IMR-90 (cell line): ENCODE measurements at regions not wholly inside any gene's neighbourhood (a gene's known extent, or its start where the extent isn't known, plus 50 kb on each side); places are given as distances from the start of the nearest gene placed in this dataset.

Experiments used
- ATAC-seq: fragments of 200-7000 bp; cut with Tn5 transposase; 2 replicates; pipeline ENCODE4 v1.9.1; 2020; ENCODE audit warnings: low read depth, mild to moderate bottlenecking, moderate library complexity
- BruUV-seq: library from RNA; stranded (reverse); fragments of 400-500 nt; replicated peaks from 2 replicates; lab custom pipeline; 2021; lab: Mats Ljungman, UMichigan
- CTCF ChIA-PET: fragments of 300-600 bp; formaldehyde crosslinking; extraction: SDS; loops from one replicate; lab custom pipeline; 2021; ENCODE audit warnings: antibody characterized with exemption; lab: Yijun Ruan, JAX
- POLR2A ChIA-PET: fragments of 300-600 bp; sonication (Branson Sonifier 250); formaldehyde crosslinking; loops from one replicate; lab custom pipeline; 2022; ENCODE audit warnings: antibody characterized with exemption; ENCODE audit not compliant: unreplicated experiment; lab: Charles Lee
- DNase-seq: peaks from one replicate; pipeline ENCODE4 v3.0.0; 2013
- H2AFZ ChIP-seq: replicated peaks from 2 replicates; pipeline ENCODE3; 2013; ENCODE audit warnings: low read length, mild to moderate bottlenecking; ENCODE audit not compliant: poor library complexity
- H2AK5ac ChIP-seq: 2 replicates; pipeline ENCODE4 v1.6.1; 2013; ENCODE audit warnings: low read depth, low read length, inconsistent platforms
- H2AK9ac ChIP-seq: replicated peaks from 2 replicates; pipeline ENCODE3; 2013; ENCODE audit warnings: mild to moderate bottlenecking, low read depth, low read length, moderate library complexity; ENCODE audit not compliant: poor library complexity
- H2BK120ac ChIP-seq: 2 replicates; pipeline ENCODE4 v1.6.1; 2013; ENCODE audit warnings: low read depth, low read length, inconsistent platforms
- H2BK15ac ChIP-seq: 3 replicates; pipeline ENCODE4 v1.6.1; 2013; ENCODE audit warnings: low read depth, low read length, inconsistent platforms
- H2BK20ac ChIP-seq: 2 replicates; pipeline ENCODE4 v1.6.1; 2013; ENCODE audit warnings: low read depth, mild to moderate bottlenecking, inconsistent platforms, low read length, moderate library complexity
- H2BK5ac ChIP-seq: 2 replicates; pipeline ENCODE4 v1.6.1; 2013; ENCODE audit warnings: mild to moderate bottlenecking, low read depth, low read length, inconsistent platforms; ENCODE audit not compliant: poor library complexity, severe bottlenecking
- H3K14ac ChIP-seq: replicated peaks from 2 replicates; pipeline ENCODE4 v1.6.1; 2013; ENCODE audit warnings: low read depth, low read length, inconsistent platforms
- H3K18ac ChIP-seq: 2 replicates; pipeline ENCODE4 v1.6.1; 2013; ENCODE audit warnings: low read depth, low read length, control low read depth
- H3K23ac ChIP-seq: 2 replicates; pipeline ENCODE4 v1.6.1; 2013; ENCODE audit warnings: low read depth, low read length, inconsistent platforms
- H3K27ac ChIP-seq: 2 replicates; pipeline ENCODE4 v1.5.1; 2013; ENCODE audit warnings: mild to moderate bottlenecking, control low read depth, low read length; ENCODE audit not compliant: insufficient read depth
- H3K27me3 ChIP-seq: 2 replicates; pipeline ENCODE4 v1.6.1; 2013; ENCODE audit warnings: low read length; ENCODE audit not compliant: control insufficient read depth, insufficient read depth
- H3K36me3 ChIP-seq: 2 replicates; pipeline ENCODE4 v1.6.1; 2013; ENCODE audit warnings: low read length, mixed read lengths; ENCODE audit not compliant: control insufficient read depth, insufficient read depth
- H3K4ac ChIP-seq: 2 replicates; pipeline ENCODE4 v1.6.1; 2013; ENCODE audit warnings: low read depth, low read length, inconsistent platforms
- H3K4me1 ChIP-seq: 2 replicates; pipeline ENCODE4 v1.6.1; 2013; ENCODE audit warnings: low read length, mixed read lengths; ENCODE audit not compliant: control insufficient read depth, insufficient read depth
- H3K4me2 ChIP-seq: 2 replicates; pipeline ENCODE4 v1.6.1; 2013; ENCODE audit warnings: low read depth, mild to moderate bottlenecking, control low read depth, low read length, moderate library complexity
- H3K4me3 ChIP-seq: 2 replicates; pipeline ENCODE4 v1.5.1; 2013; ENCODE audit warnings: low read depth, mild to moderate bottlenecking, control low read depth, low read length, moderate library complexity; ENCODE audit not compliant: insufficient read depth
- H3K56ac ChIP-seq: 2 replicates; pipeline ENCODE4 v1.6.1; 2013; ENCODE audit warnings: low read length, inconsistent platforms; ENCODE audit not compliant: insufficient read depth; ENCODE audit errors: extremely low read depth
- H3K79me1 ChIP-seq, 2 experiments: 2 replicates each; pipeline ENCODE4 v1.6.1; 2013; ENCODE audit warnings: low read length in 2 of 2, inconsistent platforms in 1 of 2, low read depth in 1 of 2
- H3K9ac ChIP-seq: 2 replicates; pipeline ENCODE4 v1.6.1; 2013; ENCODE audit warnings: low read depth, low read length, control low read depth
- H3K9me1 ChIP-seq: 2 replicates; pipeline ENCODE4 v1.6.1; 2013; ENCODE audit warnings: low read length, inconsistent platforms; ENCODE audit not compliant: insufficient read depth
- H3K9me3 ChIP-seq: 2 replicates; pipeline ENCODE4 v1.6.1; 2013; ENCODE audit warnings: low read length; ENCODE audit not compliant: control insufficient read depth, insufficient read depth
- H4K20me1 ChIP-seq: 2 replicates; pipeline ENCODE4 v1.6.1; 2013; ENCODE audit warnings: low read length, inconsistent platforms; ENCODE audit not compliant: insufficient read depth
- H4K5ac ChIP-seq: 2 replicates; pipeline ENCODE4 v1.6.1; 2013; ENCODE audit warnings: mild to moderate bottlenecking, low read depth, low read length, control low read depth
- H4K8ac ChIP-seq, 2 experiments: 2 replicates each; pipeline ENCODE4 v1.6.1; 2013; ENCODE audit warnings: low read depth in 2 of 2, low read length in 2 of 2, control low read depth in 1 of 2, inconsistent platforms in 1 of 2
- H4K91ac ChIP-seq: 2 replicates; pipeline ENCODE4 v1.6.1; 2013; ENCODE audit warnings: low read depth, low read length, inconsistent platforms; ENCODE audit not compliant: insufficient read depth
- BHLHE40 ChIP-seq: fragments of 150-350 bp; IDR thresholded peaks from 2 replicates; pipeline ENCODE4 v1.6.1; 2016; ENCODE audit warnings: mild to moderate bottlenecking, low read depth, low read length
- CEBPB ChIP-seq: IDR thresholded peaks from 2 replicates; pipeline ENCODE4 v1.6.1; 2012; ENCODE audit warnings: low read depth, low read length, improper control_type of control experiment
- FOS ChIP-seq: fragments of 150-350 bp; IDR thresholded peaks from 2 replicates; pipeline ENCODE4 v1.6.1; 2016; ENCODE audit warnings: low read depth, low read length
- WGBS, 2 experiments: methylation state at CpG; one replicate each; pipeline versions ENCODE4 v1.1.5 to v1.1.7; 2013; ENCODE audit warnings: missing lambda C conversion rate in 2 of 2; ENCODE audit not compliant: insufficient read length in 1 of 2; ENCODE audit errors: extremely low coverage in 2 of 2; 5-methylcytosine and 5-hydroxymethylcytosine counted together
- dilution Hi-C: fragments of 300-500 bp; cut with HindIII; formaldehyde crosslinking; loops from one replicate; pipeline ENCODE4 v1.14.3; 2018; ENCODE audit warnings: low sequenced_read_pairs; ENCODE audit not compliant: unreplicated experiment
- in situ Hi-C: fragments of 300-500 bp; cut with MboI; formaldehyde crosslinking; loops from 3 replicates; pipeline ENCODE4 v1.14.3; 2019; ENCODE audit warnings: low sequenced_read_pairs, inconsistent platforms, mixed read lengths
- intact Hi-C: fragments of 100-400 bp; cut with micrococcal nuclease; formaldehyde crosslinking; loops from 2 replicates; pipeline ENCODE4 v1.10.0; 2022

GRCh38 chr2:150143087-150143536 is 344.4 kb downstream of the RND3 start:
- H3K4me3 ChIP-seq = no peak overlapping the region
- in situ Hi-C loops = loop anchor here (25.0 kb wide), 2 partner anchors 319 to 1094 kb away; no protein-coding TSS in a partner anchor
- ATAC-seq (peak; percentile 21), DNase-seq (peak; percentile 73)
- H2AK9ac ChIP-seq = no peak overlapping the region
- CTCF ChIA-PET = no interaction called here
- H3K9me3 ChIP-seq = peaks cover 9% of the 10 kb centered on the region
- peak overlapping the region in 1 of 2 experiments; percentile 58; a peak in 2 of 4 replicates for H4K8ac ChIP-seq
- H2BK120ac ChIP-seq = peak overlapping the region; percentile 83
- H3K4me1 ChIP-seq = peaks cover 7% of the 10 kb centered on the region
- peak overlapping the region; percentile 75 for H3K4ac ChIP-seq
- H2AFZ ChIP-seq = no peak overlapping the region
- no peaks in the 10 kb centered on the region for H3K36me3 ChIP-seq
- peak overlapping the region; percentile 97 for H2BK20ac ChIP-seq
- H2BK15ac ChIP-seq = peak overlapping the region; percentile 35; the same call in 2 of the 3 replicates
- H4K5ac ChIP-seq = peak overlapping the region; percentile 44; the same call in 1 of the 2 replicates
- H2AK5ac ChIP-seq = peak overlapping the region; percentile 85
- H3K9ac ChIP-seq = no peak overlapping the region
- intact Hi-C loops = loop anchor here (10.0 kb wide), 1 partner anchor 398 kb away; no protein-coding TSS in a partner anchor
- TF ChIP-seq BHLHE40 = no peak
- no peak for TF ChIP-seq FOS
- peak; percentile 76 for TF ChIP-seq CEBPB
- H3K23ac ChIP-seq = peak overlapping the region; percentile 70; the same call in 1 of the 2 replicates
- no CpG with 5 or more reads among the region's 7 CpGs for WGBS, 2 experiments
- H3K9me1 ChIP-seq = peaks cover 13% of the 10 kb centered on the region; the same call in 1 of the 2 replicates
- H3K4me2 ChIP-seq = peak overlapping the region; percentile 68; the same call in 1 of the 2 replicates
- no peaks in the 10 kb centered on the region for H3K27me3 ChIP-seq
- no peaks in the 10 kb centered on the region for H3K79me1 ChIP-seq
- BruUV-seq = no TSS peak
- H3K56ac ChIP-seq = 0 out of 2 replicates have a peak overlapping the region, but pooled peaks have one; percentile 32
- dilution Hi-C loops = no loop called here
- no peaks in the 10 kb centered on the region; the same call in 1 of the 2 replicates for H4K20me1 ChIP-seq
- H3K18ac ChIP-seq = peak overlapping the region; percentile 81; the same call in 1 of the 2 replicates
- H3K14ac ChIP-seq = peak overlapping the region; percentile 56; the same call in 1 of the 2 replicates
- H3K27ac ChIP-seq = no peak overlapping the region
- POLR2A ChIA-PET = no interaction called here
- peak overlapping the region; percentile 68; the same call in 1 of the 2 replicates for H4K91ac ChIP-seq
- H2BK5ac ChIP-seq = peak overlapping the region; percentile 92
